ENCODE measurements at regions not wholly inside any gene's neighbourhood (a gene's known extent, or its start where the extent isn't known, plus 50 kb on each side); places are given as distances from the start of the nearest gene placed in this dataset.
"Not testable (repeated sequence)": the region's sequence is repeated elsewhere in the genome, so short reads cannot be mapped to it uniquely, and the experiment has no call there.

- Histone ChIP-seq H3K79me2 (ENCODE audit: control insufficient read depth, insufficient read depth, low read length) (no peaks in the 10 kb centered on the region), H3K4me1 (replicated peaks in 1 of 2; ENCODE audit: control insufficient read depth in 2 of 2, insufficient read depth in 2 of 2, low read length in 2 of 2) (no peaks in the 10 kb centered on the region), H3K9me1 (ENCODE audit: control insufficient read depth, insufficient read depth, low read length) (no peaks in the 10 kb centered on the region), H4K20me1 (replicated peaks; ENCODE audit: control insufficient read depth, insufficient read depth, low read length) (no peaks in the 10 kb centered on the region), H3K27me3 (ENCODE audit: control insufficient read depth in 2 of 2, insufficient read depth in 2 of 2, low read length in 2 of 2) (no peaks in the 10 kb centered on the region), H2AFZ (ENCODE audit: low read depth, low read length) (no peak overlapping the region), H3K27ac (ENCODE audit: extremely low read depth, low read depth, low read length) (no peak overlapping the region), H3K4me2 (ENCODE audit: insufficient read depth, low read length) (no peak overlapping the region), H3K9ac (ENCODE audit: insufficient read depth in 1 of 2, low read depth in 2 of 2, low read length in 2 of 2) (no peak overlapping the region), H3K4me3 (no peak overlapping the region), H3K9me3 (replicated peaks; ENCODE audit: control insufficient read depth, insufficient read depth, low read depth, low read length) (no peaks in the 10 kb centered on the region), H3K36me3 (ENCODE audit: control insufficient read depth, insufficient read depth, low read length) (no peaks in the 10 kb centered on the region)
- BruUV-seq (replicated peaks), result no TSS peak
- no peak for TF ChIP-seq ZNF407 (IDR thresholded peaks at IDR 0.05; ENCODE audit: low read depth)
- no peak for TF ChIP-seq ZNF324 (CRISPR knock-in tag; IDR thresholded peaks at IDR 0.05)
- no peak for TF ChIP-seq DIDO1 (tag; IDR thresholded peaks at IDR 0.05; ENCODE audit: low read depth)
- TF ChIP-seq ZNF644 (tag; IDR thresholded peaks at IDR 0.05; ENCODE audit: low read depth), result no peak
- ATAC-seq (no peak), DNase-seq (ENCODE audit: extremely low read depth in 1 of 4, low spot score in 3 of 4) (no peak), FAIRE-seq (no peak)
- ChIA-PET CTCF (ENCODE audit: low intra/inter-chr PET ratio) (no interaction called here), POLR2A (no interaction called here)
- intact Hi-C loops (cut with micrococcal nuclease), result no loop called here
- WGBS (ENCODE audit: insufficient coverage, low coverage, missing lambda C conversion rate), result 21% methylated on average over 2 of the region's 2 CpGs
- in situ Hi-C loops (cut with MboI), result no loop called here
Measured at GRCh38 chr21:20187028-20187427, 811.2 kb upstream of the NCAM2 start.

GRCh38 chr21:20201323-20201722 is 796.9 kb upstream of the NCAM2 start:
- H4K20me1 ChIP-seq (replicated peaks; ENCODE audit: control insufficient read depth, insufficient read depth, low read length); in situ Hi-C loops (cut with MboI); H3K4me2 ChIP-seq (ENCODE audit: insufficient read depth, low read length); ATAC-seq; H3K79me2 ChIP-seq (ENCODE audit: control insufficient read depth, insufficient read depth, low read length); H3K27ac ChIP-seq (ENCODE audit: extremely low read depth, low read depth, low read length); H3K4me3 ChIP-seq; intact Hi-C loops (cut with micrococcal nuclease); FAIRE-seq; POLR2A ChIA-PET; H3K27me3 ChIP-seq (ENCODE audit: control insufficient read depth in 2 of 2, insufficient read depth in 2 of 2, low read length in 2 of 2); BruUV-seq (replicated peaks); H2AFZ ChIP-seq (ENCODE audit: low read depth, low read length); H3K9ac ChIP-seq (ENCODE audit: insufficient read depth in 1 of 2, low read depth in 2 of 2, low read length in 2 of 2); H3K9me3 ChIP-seq (replicated peaks; ENCODE audit: control insufficient read depth, insufficient read depth, low read depth, low read length); H3K4me1 ChIP-seq (replicated peaks in 1 of 2; ENCODE audit: control insufficient read depth in 2 of 2, insufficient read depth in 2 of 2, low read length in 2 of 2); DNase-seq (ENCODE audit: extremely low read depth in 1 of 4, low spot score in 3 of 4); H3K36me3 ChIP-seq (ENCODE audit: control insufficient read depth, insufficient read depth, low read length); H3K9me1 ChIP-seq (ENCODE audit: control insufficient read depth, insufficient read depth, low read length); CTCF ChIA-PET (ENCODE audit: low intra/inter-chr PET ratio): not testable (repeated sequence)
- WGBS (ENCODE audit: insufficient coverage, low coverage, missing lambda C conversion rate), result 42% methylated on average over 3 of the region's 4 CpGs

All from K562 (cell line).